ENCODE measurements at regions not wholly inside any gene's neighbourhood (a gene's known extent, or its start where the extent isn't known, plus 50 kb on each side); places are given as distances from the start of the nearest gene placed in this dataset.

GRCh38 chr2:45289997-45290709 is 280.9 kb upstream of the SIX2 start:
- H3K4me3 ChIP-seq (ENCODE audit: low read depth, low read length): no peak overlapping the region
- DNase-seq (ENCODE audit: extremely low spot score): no peak
- H3K27ac ChIP-seq (ENCODE audit: low read depth): no peak overlapping the region
- no peaks in the 10 kb centered on the region for H3K36me3 ChIP-seq (ENCODE audit: insufficient read depth)
- H3K4me1 ChIP-seq (ENCODE audit: insufficient read depth): no peaks in the 10 kb centered on the region
- 95% methylated on average over 6 of the region's 6 CpGs for WGBS

- H3K36me3 ChIP-seq (ENCODE audit: insufficient read depth): no peaks in the 10 kb centered on the region
- no peaks in the 10 kb centered on the region for H3K4me1 ChIP-seq (ENCODE audit: insufficient read depth)
- 87% methylated on average over 6 of the region's 6 CpGs for WGBS
- no peak overlapping the region for H3K4me3 ChIP-seq (ENCODE audit: low read depth, low read length)
- no peak overlapping the region for H3K27ac ChIP-seq (ENCODE audit: low read depth)
- DNase-seq (ENCODE audit: extremely low spot score): no peak
These were observed 279.5 kb upstream of the SIX2 start for GRCh38 chr2:45288532-45289417.

DNA sequence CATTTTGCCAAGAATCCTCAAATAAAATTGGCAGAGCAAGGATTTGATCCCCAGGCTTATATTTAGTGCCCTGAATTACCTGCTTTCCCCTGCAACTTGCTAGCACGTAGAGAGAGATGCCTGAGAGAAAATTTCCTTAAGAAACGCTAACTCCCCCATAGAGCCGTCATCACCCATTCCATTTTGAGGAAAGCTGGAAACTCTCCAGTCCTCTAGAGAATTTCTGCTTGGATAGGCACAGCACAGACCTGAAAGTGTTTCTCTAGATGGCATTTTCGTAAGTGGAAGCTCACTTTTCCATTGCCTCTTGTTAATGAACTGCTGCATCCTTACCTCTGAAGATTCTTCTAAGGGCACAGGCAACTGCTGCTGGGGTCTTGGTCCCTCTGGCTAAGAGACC is 277.8 kb upstream of the SIX2 start:
- WGBS: 70% methylated on average over 4 of the region's 4 CpGs

GRCh38 chr2:45285771-45286390 is 276.6 kb upstream of the SIX2 start:
- WGBS: 66% methylated on average over 4 of the region's 4 CpGs
- Histone ChIP-seq H3K27ac (ENCODE audit: low read depth) (no peak overlapping the region), H3K4me1 (ENCODE audit: insufficient read depth) (no peaks in the 10 kb centered on the region), H3K36me3 (ENCODE audit: insufficient read depth) (no peaks in the 10 kb centered on the region), H3K4me3 (ENCODE audit: low read depth, low read length) (no peak overlapping the region)
- no peak for DNase-seq (ENCODE audit: extremely low spot score)

More for the DNA sequence above, 277.8 kb upstream of the SIX2 start:
- no peaks in the 10 kb centered on the region for H3K36me3 ChIP-seq (ENCODE audit: insufficient read depth)
- no peak for DNase-seq (ENCODE audit: extremely low spot score)
- no peak overlapping the region for H3K27ac ChIP-seq (ENCODE audit: low read depth)
- no peak overlapping the region for H3K4me3 ChIP-seq (ENCODE audit: low read depth, low read length)
- no peaks in the 10 kb centered on the region for H3K4me1 ChIP-seq (ENCODE audit: insufficient read depth)

DNA sequence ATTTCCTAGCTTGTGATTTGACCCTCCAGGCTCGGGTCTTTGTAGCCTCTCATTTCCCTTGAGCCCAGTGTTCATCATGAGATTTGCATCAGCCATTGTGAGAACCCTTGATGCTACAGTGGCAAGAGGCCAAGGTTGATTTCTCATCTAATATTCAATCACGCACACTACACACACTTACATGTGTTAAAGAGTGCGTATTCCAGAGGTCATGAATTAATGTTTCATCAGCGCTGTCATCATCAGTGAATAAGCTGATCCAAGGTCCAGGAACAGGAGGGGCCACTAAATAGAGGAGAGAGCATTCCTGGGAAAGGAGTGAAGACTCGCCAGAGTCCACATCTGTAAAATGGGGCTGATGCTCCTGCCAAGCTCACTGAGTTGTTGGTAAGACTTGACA is 276.1 kb upstream of the SIX2 start:
- H3K4me1 ChIP-seq (ENCODE audit: insufficient read depth): no peaks in the 10 kb centered on the region
- no peak overlapping the region for H3K27ac ChIP-seq (ENCODE audit: low read depth)
- no peak overlapping the region for H3K4me3 ChIP-seq (ENCODE audit: low read depth, low read length)
- no peaks in the 10 kb centered on the region for H3K36me3 ChIP-seq (ENCODE audit: insufficient read depth)
- WGBS: 91% methylated on average over 5 of the region's 5 CpGs
- DNase-seq (ENCODE audit: extremely low spot score): no peak

DNA sequence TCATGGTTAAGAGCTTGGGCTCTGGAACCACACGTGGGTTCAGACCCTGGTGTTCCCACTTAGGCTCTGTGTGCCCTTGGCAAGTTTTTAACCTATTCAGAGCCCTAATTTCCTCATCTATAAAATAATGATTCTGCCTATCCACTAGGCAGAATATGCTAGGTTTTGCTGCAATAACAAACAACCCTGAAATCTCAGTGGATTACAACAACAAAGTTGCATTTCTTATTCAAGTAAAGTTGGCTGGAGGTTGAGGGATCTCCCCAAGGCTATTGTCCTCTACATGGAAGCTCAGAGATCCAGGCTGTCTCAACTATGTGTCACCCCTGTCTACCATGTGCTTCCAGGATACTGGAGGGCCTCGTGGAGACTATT is 275.4 kb upstream of the SIX2 start:
- no peaks in the 10 kb centered on the region for H3K4me1 ChIP-seq (ENCODE audit: insufficient read depth)
- WGBS: 84% methylated on average over 2 of the region's 2 CpGs
- no peaks in the 10 kb centered on the region for H3K36me3 ChIP-seq (ENCODE audit: insufficient read depth)
- H3K4me3 ChIP-seq (ENCODE audit: low read depth, low read length): no peak overlapping the region
- H3K27ac ChIP-seq (ENCODE audit: low read depth): no peak overlapping the region
- DNase-seq (ENCODE audit: extremely low spot score): no peak

GRCh38 chr2:45283764-45284620 is 274.7 kb upstream of the SIX2 start:
- Histone ChIP-seq H3K4me3 (ENCODE audit: low read depth, low read length) (no peak overlapping the region), H3K36me3 (ENCODE audit: insufficient read depth) (no peaks in the 10 kb centered on the region), H3K27ac (ENCODE audit: low read depth) (no peak overlapping the region), H3K4me1 (ENCODE audit: insufficient read depth) (no peaks in the 10 kb centered on the region)
- DNase-seq (ENCODE audit: extremely low spot score): no peak
- WGBS: 81% methylated on average over 10 of the region's 10 CpGs

DNA sequence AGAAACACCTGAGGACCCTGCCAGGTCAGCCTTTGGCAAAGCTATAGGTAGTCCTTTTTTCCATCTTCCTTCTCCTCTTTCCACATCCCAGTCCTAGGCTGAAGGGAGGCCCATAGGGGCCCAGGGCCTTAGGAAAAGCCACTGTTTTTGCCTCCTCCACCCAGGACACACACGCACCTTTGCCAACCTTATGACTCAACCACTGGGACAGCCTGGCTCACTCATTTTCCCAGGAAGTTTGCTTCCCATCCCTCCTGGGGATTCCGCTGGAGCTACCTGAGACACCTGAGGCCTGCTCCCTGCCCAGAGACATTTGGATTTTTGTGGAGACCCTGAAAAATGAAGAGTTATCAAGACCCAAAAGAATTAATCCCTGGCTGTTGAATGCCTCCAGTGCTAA is 273.4 kb upstream of the SIX2 start:
- Histone ChIP-seq H3K36me3 (ENCODE audit: insufficient read depth) (no peaks in the 10 kb centered on the region), H3K27ac (ENCODE audit: low read depth) (no peak overlapping the region), H3K4me3 (ENCODE audit: low read depth, low read length) (no peak overlapping the region), H3K4me1 (ENCODE audit: insufficient read depth) (no peaks in the 10 kb centered on the region)
- 98% methylated on average over 2 of the region's 2 CpGs for WGBS
- no peak for DNase-seq (ENCODE audit: extremely low spot score)

DNA sequence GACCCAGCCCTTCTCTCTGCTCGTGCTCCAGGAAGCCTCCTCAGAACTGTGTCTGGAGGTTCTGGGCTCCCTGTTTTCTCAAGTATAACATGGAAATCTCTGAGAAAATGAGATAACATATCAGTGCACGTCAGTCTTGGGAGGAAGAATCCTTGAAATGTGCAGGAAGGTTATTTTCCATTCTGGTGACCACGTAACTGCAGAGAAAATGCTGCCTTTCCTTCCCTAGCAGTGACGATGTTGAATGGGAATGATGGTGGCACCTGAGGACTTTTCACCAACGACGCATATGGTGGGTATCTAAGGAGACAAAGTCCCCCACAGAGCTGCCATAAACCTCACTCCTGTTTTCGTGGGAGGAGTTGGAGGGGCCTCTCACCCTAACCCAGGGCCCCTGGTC is 272.1 kb upstream of the SIX2 start:
- no peak overlapping the region for H3K4me3 ChIP-seq (ENCODE audit: low read depth, low read length)
- no peaks in the 10 kb centered on the region for H3K4me1 ChIP-seq (ENCODE audit: insufficient read depth)
- H3K36me3 ChIP-seq (ENCODE audit: insufficient read depth): no peaks in the 10 kb centered on the region
- 84% methylated on average over 7 of the region's 7 CpGs for WGBS
- H3K27ac ChIP-seq (ENCODE audit: low read depth): no peak overlapping the region
- no peak for DNase-seq (ENCODE audit: extremely low spot score)

GRCh38 chr2:45280794-45281193 is 271.5 kb upstream of the SIX2 start:
- no peak overlapping the region for H3K27ac ChIP-seq (ENCODE audit: low read depth)
- H3K36me3 ChIP-seq (ENCODE audit: insufficient read depth): no peaks in the 10 kb centered on the region
- no peaks in the 10 kb centered on the region for H3K4me1 ChIP-seq (ENCODE audit: insufficient read depth)
- no peak for DNase-seq (ENCODE audit: extremely low spot score)
- 64% methylated on average over 18 of the region's 18 CpGs for WGBS
- no peak overlapping the region for H3K4me3 ChIP-seq (ENCODE audit: low read depth, low read length)

- Histone ChIP-seq H3K27ac (ENCODE audit: low read depth) (no peak overlapping the region), H3K4me1 (ENCODE audit: insufficient read depth) (no peaks in the 10 kb centered on the region)
- 85% methylated on average over 2 of the region's 2 CpGs for WGBS
These were observed 270.1 kb upstream of the SIX2 start for GRCh38 chr2:45279356-45279755.

GRCh38 chr2:45278365-45279078 is 269.3 kb upstream of the SIX2 start:
- Histone ChIP-seq H3K4me1 (ENCODE audit: insufficient read depth) (no peaks in the 10 kb centered on the region), H3K4me3 (ENCODE audit: low read depth, low read length) (no peak overlapping the region), H3K27ac (ENCODE audit: low read depth) (no peak overlapping the region), H3K36me3 (ENCODE audit: insufficient read depth) (no peaks in the 10 kb centered on the region)
- DNase-seq (ENCODE audit: extremely low spot score): no peak
- 62% methylated on average over 9 of the region's 9 CpGs for WGBS

More at GRCh38 chr2:45279356-45279755, 270.1 kb upstream of the SIX2 start:
- Histone ChIP-seq H3K4me3 (ENCODE audit: low read depth, low read length) (no peak overlapping the region), H3K36me3 (ENCODE audit: insufficient read depth) (no peaks in the 10 kb centered on the region)
- no peak for DNase-seq (ENCODE audit: extremely low spot score)

GRCh38 chr2:45276914-45277313 is 267.7 kb upstream of the SIX2 start:
- Histone ChIP-seq H3K4me1 (ENCODE audit: insufficient read depth) (no peaks in the 10 kb centered on the region), H3K27ac (ENCODE audit: low read depth) (no peak overlapping the region), H3K36me3 (ENCODE audit: insufficient read depth) (no peaks in the 10 kb centered on the region), H3K4me3 (ENCODE audit: low read depth, low read length) (no peak overlapping the region)
- 79% methylated on average over 4 of the region's 4 CpGs for WGBS
- no peak for DNase-seq (ENCODE audit: extremely low spot score)

Measured in urinary bladder (tissue), 3 donors.